HCT116 (cell line): ENCODE measurements at regions not wholly inside any gene's neighbourhood (a gene's known extent, or its start where the extent isn't known, plus 50 kb on each side); places are given as distances from the start of the nearest gene placed in this dataset.
"Not testable (repeated sequence)": the region's sequence is repeated elsewhere in the genome, so short reads cannot be mapped to it uniquely, and the experiment has no call there.

ENCODE experiments used
- ATAC-seq: fragments of 200-7000 bp; cut with Tn5 transposase; 2 replicates; pipeline ENCODE4 v1.9.1; 2020; ENCODE audit warnings: mild to moderate bottlenecking, moderate library complexity
- BruUV-seq: library from RNA; stranded (reverse); fragments of 400-500 nt; replicated peaks from 2 replicates; lab custom pipeline; 2021; lab: Mats Ljungman, UMichigan
- CTCF ChIA-PET: fragments of 300-600 bp; sonication (Branson Sonifier 250); formaldehyde crosslinking; loops from one replicate; lab custom pipeline; 2021; ENCODE audit warnings: antibody characterized with exemption; lab: Charles Lee
- POLR2A ChIA-PET: fragments of 300-600, 350-600 bp; sonication (Branson Sonifier 250); formaldehyde crosslinking; loops from one replicate; lab custom pipeline; 2021; ENCODE audit warnings: antibody characterized with exemption; lab: Charles Lee
- RAD21 ChIA-PET, 2 experiments: fragments of 300-600 bp; sonication (Branson Sonifier 250); formaldehyde crosslinking; loops; one replicate each; lab custom pipeline; 2023; ENCODE audit warnings: low total read pairs in 2 of 2; ENCODE audit not compliant: uncharacterized antibody in 2 of 2, unreplicated experiment in 2 of 2, low non-redundant PET in 1 of 2; lab: Charles Lee
- DNase-seq: peaks from one replicate; pipeline ENCODE4 v3.0.0-alpha.2; 2010; ENCODE audit warnings: low read depth, low spot score
- H2AFZ ChIP-seq: fragments of 200-600 bp; shearing (Covaris generic), sonication (generic); 2 replicates; pipeline ENCODE4 v1.6.1; 2017; ENCODE audit warnings: low read depth, mixed run types, mixed read lengths, antibody characterized with exemption, low read length; ENCODE audit not compliant: poor library complexity, severe bottlenecking
- H3K27ac ChIP-seq: 2 replicates; pipeline ENCODE4 v1.5.1; 2012; ENCODE audit warnings: low read depth, low read length
- H3K27me3 ChIP-seq: fragments of 200-600 bp; sonication (generic); 2 replicates; pipeline ENCODE4 v1.6.1; 2016; ENCODE audit warnings: mixed run types, low read length, mixed read lengths; ENCODE audit not compliant: insufficient read depth
- H3K36me3 ChIP-seq, 2 experiments: fragments of 200-500 bp in 1 of 2; fragments of 200-600 bp in 1 of 2; sonication (Bioruptor generic) in 1 of 2; sonication (generic) in 1 of 2; 2 replicates each; pipeline versions ENCODE4 v1.5.1 to v1.6.1; 2014 to 2016; ENCODE audit warnings: low read length in 2 of 2, inconsistent platforms in 1 of 2, mixed read lengths in 1 of 2, mixed run types in 1 of 2; ENCODE audit not compliant: insufficient read depth in 2 of 2, control insufficient read depth in 1 of 2
- H3K4me1 ChIP-seq, 2 experiments: fragments of 200-600 bp in 1 of 2; sonication (generic) in 1 of 2; 2 replicates each; pipeline versions ENCODE4 v1.5.1 to v1.6.1; 2012 to 2017; ENCODE audit warnings: low read length in 2 of 2, inconsistent platforms in 1 of 2, mild to moderate bottlenecking in 1 of 2, mixed read lengths in 1 of 2, mixed run types in 1 of 2, moderate library complexity in 1 of 2; ENCODE audit not compliant: insufficient read depth in 2 of 2, control insufficient read depth in 1 of 2
- H3K4me2 ChIP-seq: fragments of 200-600 bp; sonication (generic); 2 replicates; pipeline ENCODE4 v1.6.1; 2017; ENCODE audit warnings: mixed run types, low read length, mixed read lengths
- H3K4me3 ChIP-seq, 2 experiments: fragments of 200-600 bp in 1 of 2; sonication (generic) in 1 of 2; replicated peaks in 1 of 2; 2 replicates each; pipeline ENCODE4 v1.5.1; 2011 to 2016; ENCODE audit warnings: low read length in 2 of 2, control low read depth in 1 of 2, low read depth in 1 of 2, mild to moderate bottlenecking in 1 of 2, mixed read lengths in 1 of 2, mixed run types in 1 of 2
- H3K79me2 ChIP-seq: fragments of 200-600 bp; sonication (generic); 2 replicates; pipeline ENCODE4 v1.6.1; 2017; ENCODE audit warnings: mild to moderate bottlenecking, mixed run types, low read length, moderate library complexity, mixed read lengths; ENCODE audit not compliant: insufficient read depth
- H3K9ac ChIP-seq: fragments of 200-600 bp; sonication (generic); 2 replicates; pipeline ENCODE4 v1.6.1; 2016; ENCODE audit warnings: low read length, mixed read lengths
- H3K9me2 ChIP-seq: fragments of 200-600 bp; sonication (generic), shearing (Covaris generic); 2 replicates; pipeline ENCODE4 v1.6.1; 2017; ENCODE audit warnings: mixed run types, mild to moderate bottlenecking, moderate library complexity; ENCODE audit not compliant: insufficient read depth
- H3K9me3 ChIP-seq, 2 experiments: fragments of 200-500 bp in 1 of 2; fragments of 200-600 bp in 1 of 2; sonication (Bioruptor generic) in 1 of 2; sonication (generic) in 1 of 2; 2 replicates each; pipeline ENCODE4 v1.6.1; 2014 to 2017; ENCODE audit warnings: low read length in 2 of 2, mixed read lengths in 2 of 2, inconsistent platforms in 1 of 2, low read depth in 1 of 2, mild to moderate bottlenecking in 1 of 2, mixed run types in 1 of 2, moderate library complexity in 1 of 2; ENCODE audit not compliant: control insufficient read depth in 1 of 2, insufficient read depth in 1 of 2
- H4K20me1 ChIP-seq: fragments of 200-600 bp; sonication (generic), shearing (Covaris generic); 2 replicates; pipeline ENCODE4 v1.6.1; 2017; ENCODE audit warnings: mixed run types, mild to moderate bottlenecking, moderate library complexity; ENCODE audit not compliant: insufficient read depth
- RAD21 ChIP-seq: IDR thresholded peaks from 2 replicates; pipeline ENCODE4 v1.6.1; 2012; ENCODE audit warnings: low read depth, mild to moderate bottlenecking
- ZNF274 ChIP-seq: fragments of 200-500 bp; sonication (Bioruptor generic); IDR thresholded peaks from 2 replicates; pipeline ENCODE4 v1.6.1; 2014; ENCODE audit warnings: mild to moderate bottlenecking, low read depth, low read length, inconsistent platforms
- intact Hi-C: fragments of 100-400 bp; cut with micrococcal nuclease; formaldehyde crosslinking; loops from 2 replicates; pipeline ENCODE4 v1.10.0; 2022
- TF ChIP-seq, protein P1 (sequence below), 3 experiments: fragments of 200-600 bp in 1 of 3; sonication (generic) in 1 of 3; IDR thresholded peaks in 2 of 3; conservative IDR thresholded peaks in 1 of 3; 2 replicates each; pipeline ENCODE4 v1.5.1; 2012 to 2017; ENCODE audit warnings: low read depth in 2 of 3, low read length in 2 of 3, antibody characterized with exemption in 1 of 3, borderline replicate concordance in 1 of 3, control low read depth in 1 of 3, mild to moderate bottlenecking in 1 of 3, mixed read lengths in 1 of 3, mixed run types in 1 of 3, moderate library complexity in 1 of 3; ENCODE audit not compliant: insufficient read depth in 1 of 3

DNA sequence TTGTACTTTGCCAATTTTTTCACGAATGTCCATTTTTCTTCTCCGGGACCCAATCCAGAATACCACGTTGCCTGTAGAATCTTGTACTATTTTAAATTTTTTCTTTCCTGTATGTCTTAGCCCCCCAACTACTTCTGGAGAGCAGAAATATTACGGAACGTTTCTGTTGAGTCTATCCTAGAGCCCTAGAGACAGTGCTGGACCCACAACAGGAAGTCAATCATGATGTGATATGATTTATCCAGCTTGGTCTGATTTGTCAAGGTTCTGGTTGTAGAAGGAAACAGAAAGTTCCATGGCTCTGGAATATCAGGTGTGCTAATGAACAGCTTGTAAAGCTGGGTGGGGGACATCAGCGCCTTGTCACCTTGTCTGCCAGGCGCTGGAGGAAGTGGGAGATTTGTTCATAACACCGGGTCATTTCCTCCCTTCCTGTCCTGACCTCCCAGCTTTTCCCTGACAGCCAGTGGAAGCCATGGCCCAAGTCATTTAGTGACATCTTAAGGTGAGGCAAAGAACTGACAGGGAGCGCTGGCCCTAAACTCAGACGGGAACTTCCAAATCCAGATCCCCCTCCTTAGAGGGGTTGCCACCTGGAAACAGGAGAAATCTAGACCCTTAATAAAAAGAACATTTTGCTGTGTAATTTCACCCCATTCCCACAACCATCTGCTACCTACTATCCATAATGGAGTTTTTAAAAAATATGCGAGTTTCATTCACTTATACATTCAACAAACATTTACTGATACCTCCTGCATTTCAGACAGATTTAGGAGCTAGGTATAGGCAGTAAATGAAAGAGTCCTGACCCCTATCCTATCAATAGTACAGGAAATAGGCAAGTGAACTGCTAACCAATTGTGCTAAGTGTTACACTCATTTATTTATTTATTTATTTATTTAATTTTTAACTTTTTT, 130.5 kb downstream of the ZFP64 start:
- Histone ChIP-seq H3K9ac (no peak overlapping the region), H2AFZ (no peak overlapping the region), H3K4me1 (peaks cover 0 to 12% of the 10 kb centered on the region in 2 experiments; a peak in 1 of 4 replicates), H3K36me3 (no peaks in the 10 kb centered on the region), H3K4me2 (no peak overlapping the region), H3K27ac (no peak overlapping the region), H3K9me2 (no peaks in the 10 kb centered on the region), H3K27me3 (no peaks in the 10 kb centered on the region), H4K20me1 (no peaks in the 10 kb centered on the region), H3K4me3 (no peak overlapping the region), H3K9me3 (peaks cover 0 to 5% of the 10 kb centered on the region in 2 experiments; a peak in 1 of 4 replicates), H3K79me2 (no peaks in the 10 kb centered on the region)
- no TSS peak for BruUV-seq
- ChIA-PET RAD21 (no interaction called here), CTCF (interaction anchor here (0.5 to 3.1 kb wide), 10 partner anchors 261 to 466 kb away, joined by 3 to 14 read pairs (median 4); partner anchors contain the start of gene ATP9A), POLR2A (interaction anchor here (0.7 kb wide), 1 partner anchor 1268 kb away, joined by 4 read pairs; no protein-coding TSS in a partner anchor)
- TF ChIP-seq ZNF274 (no peak), RAD21 (peak; percentile 89)
- TF ChIP-seq, protein P1, sequence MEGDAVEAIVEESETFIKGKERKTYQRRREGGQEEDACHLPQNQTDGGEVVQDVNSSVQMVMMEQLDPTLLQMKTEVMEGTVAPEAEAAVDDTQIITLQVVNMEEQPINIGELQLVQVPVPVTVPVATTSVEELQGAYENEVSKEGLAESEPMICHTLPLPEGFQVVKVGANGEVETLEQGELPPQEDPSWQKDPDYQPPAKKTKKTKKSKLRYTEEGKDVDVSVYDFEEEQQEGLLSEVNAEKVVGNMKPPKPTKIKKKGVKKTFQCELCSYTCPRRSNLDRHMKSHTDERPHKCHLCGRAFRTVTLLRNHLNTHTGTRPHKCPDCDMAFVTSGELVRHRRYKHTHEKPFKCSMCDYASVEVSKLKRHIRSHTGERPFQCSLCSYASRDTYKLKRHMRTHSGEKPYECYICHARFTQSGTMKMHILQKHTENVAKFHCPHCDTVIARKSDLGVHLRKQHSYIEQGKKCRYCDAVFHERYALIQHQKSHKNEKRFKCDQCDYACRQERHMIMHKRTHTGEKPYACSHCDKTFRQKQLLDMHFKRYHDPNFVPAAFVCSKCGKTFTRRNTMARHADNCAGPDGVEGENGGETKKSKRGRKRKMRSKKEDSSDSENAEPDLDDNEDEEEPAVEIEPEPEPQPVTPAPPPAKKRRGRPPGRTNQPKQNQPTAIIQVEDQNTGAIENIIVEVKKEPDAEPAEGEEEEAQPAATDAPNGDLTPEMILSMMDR (IDR thresholded peaks at IDR 0.05 in 2 of 3, conservative IDR thresholded peaks at IDR 0.05 in 1 of 3; ENCODE audit: borderline replicate concordance in 1 of 3, insufficient read depth in 1 of 3, low read depth in 2 of 3, low read length in 2 of 3) = peak; percentile 50 to 58 (median 57); a peak in 5 of 6 replicates
- intact Hi-C loops = loop anchor here (2.0 to 5.0 kb wide), 3 partner anchors 260 to 422 kb away; no protein-coding TSS in a partner anchor
- ATAC-seq (peak; percentile 70), DNase-seq (peak; percentile 12)

DNA sequence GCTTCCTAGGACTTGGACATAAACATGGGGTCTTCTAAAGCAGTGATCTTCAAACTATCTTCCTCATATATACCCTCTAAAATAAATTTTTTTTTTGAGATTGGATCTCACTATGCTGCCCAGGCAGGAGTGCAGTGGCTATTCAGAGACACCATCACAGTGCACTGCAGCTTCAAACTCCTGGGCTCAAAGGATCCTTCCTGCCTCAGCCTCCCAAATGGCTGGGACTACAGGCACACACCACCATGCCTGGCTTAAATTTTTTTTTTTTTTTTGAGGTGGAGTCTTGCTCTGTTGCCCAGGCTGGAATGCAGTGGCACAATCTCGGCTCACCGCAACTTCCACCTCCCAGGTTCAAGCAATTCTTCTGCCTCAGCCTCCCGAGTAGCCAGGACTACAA, 134.4 kb downstream of the ZFP64 start:
- intact Hi-C loops, DNase-seq, H3K9me3 ChIP-seq, CTCF ChIA-PET, H3K4me2 ChIP-seq, H3K9me2 ChIP-seq, RAD21 ChIA-PET, H3K36me3 ChIP-seq, ATAC-seq, H2AFZ ChIP-seq, H4K20me1 ChIP-seq, H3K4me3 ChIP-seq, POLR2A ChIA-PET, H3K27me3 ChIP-seq, H3K9ac ChIP-seq, H3K27ac ChIP-seq, H3K79me2 ChIP-seq, BruUV-seq: not testable (repeated sequence)
- H3K4me1 ChIP-seq = peaks cover 0 to 12% of the 10 kb centered on the region in 2 experiments; a peak in 1 of 4 replicates
